Fibroblast of lung (primary cell): ENCODE measurements at regions not wholly inside any gene's neighbourhood (a gene's known extent, or its start where the extent isn't known, plus 50 kb on each side); places are given as distances from the start of the nearest gene placed in this dataset.

Source experiments
- EZH2 ChIP-seq: IDR thresholded peaks from 2 replicates; pipeline ENCODE4 v1.5.1; 2012; ENCODE audit warnings: low read length, control low read depth, mild to moderate bottlenecking; ENCODE audit errors: missing control alignments
- TF ChIP-seq, protein P1 (sequence below), 2 donors: IDR thresholded peaks in 1 of 2; conservative IDR thresholded peaks in 1 of 2; 1 replicate in 1 of 2; 2 replicates in 1 of 2; pipeline ENCODE4 v1.5.1; 2011 to 2012; ENCODE audit warnings: low read length in 2 of 2, control low read depth in 1 of 2, inconsistent platforms in 1 of 2, low read depth in 1 of 2, mild to moderate bottlenecking in 1 of 2

GRCh38 chr18:70397259-70397925 is 108.5 kb downstream of the SOCS6 start:
- TF ChIP-seq, protein P1, sequence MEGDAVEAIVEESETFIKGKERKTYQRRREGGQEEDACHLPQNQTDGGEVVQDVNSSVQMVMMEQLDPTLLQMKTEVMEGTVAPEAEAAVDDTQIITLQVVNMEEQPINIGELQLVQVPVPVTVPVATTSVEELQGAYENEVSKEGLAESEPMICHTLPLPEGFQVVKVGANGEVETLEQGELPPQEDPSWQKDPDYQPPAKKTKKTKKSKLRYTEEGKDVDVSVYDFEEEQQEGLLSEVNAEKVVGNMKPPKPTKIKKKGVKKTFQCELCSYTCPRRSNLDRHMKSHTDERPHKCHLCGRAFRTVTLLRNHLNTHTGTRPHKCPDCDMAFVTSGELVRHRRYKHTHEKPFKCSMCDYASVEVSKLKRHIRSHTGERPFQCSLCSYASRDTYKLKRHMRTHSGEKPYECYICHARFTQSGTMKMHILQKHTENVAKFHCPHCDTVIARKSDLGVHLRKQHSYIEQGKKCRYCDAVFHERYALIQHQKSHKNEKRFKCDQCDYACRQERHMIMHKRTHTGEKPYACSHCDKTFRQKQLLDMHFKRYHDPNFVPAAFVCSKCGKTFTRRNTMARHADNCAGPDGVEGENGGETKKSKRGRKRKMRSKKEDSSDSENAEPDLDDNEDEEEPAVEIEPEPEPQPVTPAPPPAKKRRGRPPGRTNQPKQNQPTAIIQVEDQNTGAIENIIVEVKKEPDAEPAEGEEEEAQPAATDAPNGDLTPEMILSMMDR (conservative IDR thresholded peaks at IDR 0.05 in 1 of 2, IDR thresholded peaks at IDR 0.05 in 1 of 2; ENCODE audit: low read depth in 1 of 2, low read length in 2 of 2) = no peak
- no peak for TF ChIP-seq EZH2
